GM12864 (cell line): ENCODE measurements at regions not wholly inside any gene's neighbourhood (a gene's known extent, or its start where the extent isn't known, plus 50 kb on each side); places are given as distances from the start of the nearest gene placed in this dataset.

Experiments used
- DNase-seq: peaks from one replicate; pipeline ENCODE4 v3.0.0-alpha.2; 2011; ENCODE audit warnings: low read depth
- H3K4me3 ChIP-seq: 2 replicates; pipeline ENCODE4 v1.5.1; 2011; ENCODE audit warnings: mild to moderate bottlenecking, low read depth, low read length, control low read depth
- TF ChIP-seq, protein P1 (sequence below): IDR thresholded peaks from 2 replicates; pipeline ENCODE4 v1.5.1; 2011; ENCODE audit warnings: low read depth, mild to moderate bottlenecking, moderate library complexity, low read length, control low read depth, inconsistent platforms; ENCODE audit errors: missing control alignments

DNA sequence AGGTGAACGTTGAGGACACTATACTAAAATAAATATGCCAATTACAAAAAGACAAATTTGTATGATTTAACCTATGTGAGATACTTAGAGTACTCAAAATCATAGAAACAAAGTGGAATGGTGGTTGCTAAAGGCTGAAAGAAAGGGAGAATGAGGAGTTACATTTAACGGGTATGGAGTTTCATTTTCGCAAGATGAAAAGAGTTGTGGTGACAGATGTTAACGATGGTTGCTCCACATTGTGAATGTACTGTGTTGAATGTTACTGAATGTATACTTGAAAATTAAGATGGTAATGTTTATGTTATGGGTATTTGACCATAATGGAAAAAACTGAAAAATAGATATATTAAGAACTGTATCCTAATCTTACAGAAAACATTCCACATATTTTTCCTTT lies 51.3 kb upstream of the MOCS2 start:
- TF ChIP-seq, protein P1, sequence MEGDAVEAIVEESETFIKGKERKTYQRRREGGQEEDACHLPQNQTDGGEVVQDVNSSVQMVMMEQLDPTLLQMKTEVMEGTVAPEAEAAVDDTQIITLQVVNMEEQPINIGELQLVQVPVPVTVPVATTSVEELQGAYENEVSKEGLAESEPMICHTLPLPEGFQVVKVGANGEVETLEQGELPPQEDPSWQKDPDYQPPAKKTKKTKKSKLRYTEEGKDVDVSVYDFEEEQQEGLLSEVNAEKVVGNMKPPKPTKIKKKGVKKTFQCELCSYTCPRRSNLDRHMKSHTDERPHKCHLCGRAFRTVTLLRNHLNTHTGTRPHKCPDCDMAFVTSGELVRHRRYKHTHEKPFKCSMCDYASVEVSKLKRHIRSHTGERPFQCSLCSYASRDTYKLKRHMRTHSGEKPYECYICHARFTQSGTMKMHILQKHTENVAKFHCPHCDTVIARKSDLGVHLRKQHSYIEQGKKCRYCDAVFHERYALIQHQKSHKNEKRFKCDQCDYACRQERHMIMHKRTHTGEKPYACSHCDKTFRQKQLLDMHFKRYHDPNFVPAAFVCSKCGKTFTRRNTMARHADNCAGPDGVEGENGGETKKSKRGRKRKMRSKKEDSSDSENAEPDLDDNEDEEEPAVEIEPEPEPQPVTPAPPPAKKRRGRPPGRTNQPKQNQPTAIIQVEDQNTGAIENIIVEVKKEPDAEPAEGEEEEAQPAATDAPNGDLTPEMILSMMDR = no peak
- no peak for DNase-seq
- H3K4me3 ChIP-seq = no peak overlapping the region

DNA sequence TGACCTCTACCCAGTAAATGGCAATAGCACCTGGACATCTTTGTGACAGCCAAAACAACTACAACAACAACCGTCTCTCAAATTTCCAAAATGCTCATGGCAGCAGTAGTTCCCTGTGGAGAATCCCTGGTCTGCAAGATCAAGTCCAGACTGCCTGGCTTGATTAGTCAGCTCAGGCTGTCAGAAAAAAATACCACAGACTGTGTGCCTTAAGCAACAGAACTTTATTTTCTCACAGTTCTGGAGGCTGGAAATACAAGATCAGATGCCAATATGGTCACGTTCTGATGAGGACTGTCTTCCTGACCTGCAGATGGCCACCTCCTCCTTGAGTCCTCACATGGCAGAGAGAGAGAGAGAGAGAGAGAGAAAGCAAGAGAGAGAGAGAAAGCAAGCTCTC lies 52.3 kb upstream of the MOCS2 start:
- TF ChIP-seq, protein P1 = no peak
- DNase-seq = no peak
- H3K4me3 ChIP-seq = no peak overlapping the region

DNA sequence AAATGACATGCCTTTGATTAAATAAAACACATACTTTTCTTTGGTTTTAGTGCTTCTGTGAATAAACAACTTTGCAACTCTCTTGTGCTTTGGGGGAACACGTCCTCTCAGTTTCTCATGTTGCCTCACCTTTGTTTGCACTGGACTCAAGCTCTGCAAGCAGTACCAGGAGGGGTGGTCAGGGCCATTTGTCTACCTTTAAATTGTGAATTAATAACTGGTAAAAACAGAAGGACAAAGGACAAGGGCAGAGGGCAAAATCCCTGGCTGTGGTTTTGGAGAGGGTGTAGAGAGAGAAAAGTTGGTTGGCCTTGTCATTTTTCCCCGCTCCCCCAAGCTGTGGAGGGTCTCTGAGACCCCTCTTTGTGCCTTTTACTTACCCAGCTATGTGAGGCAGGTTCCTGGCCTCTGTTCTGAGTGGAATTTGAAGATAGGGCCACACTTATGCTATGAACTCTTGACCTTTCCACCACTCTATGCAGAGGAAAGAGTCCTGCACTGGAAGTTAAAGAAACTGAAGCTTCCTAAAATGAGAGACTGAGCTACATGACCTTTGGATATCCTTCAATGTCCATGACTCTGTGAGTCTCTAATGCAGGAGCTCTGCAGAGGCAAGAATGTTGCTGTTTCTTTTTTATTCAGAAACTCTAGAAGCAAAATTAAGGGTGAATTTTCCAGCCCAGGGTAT lies 55.1 kb upstream of the MOCS2 start:
- H3K4me3 ChIP-seq = no peak overlapping the region
- DNase-seq = no peak
- TF ChIP-seq, protein P1 = no peak

DNA sequence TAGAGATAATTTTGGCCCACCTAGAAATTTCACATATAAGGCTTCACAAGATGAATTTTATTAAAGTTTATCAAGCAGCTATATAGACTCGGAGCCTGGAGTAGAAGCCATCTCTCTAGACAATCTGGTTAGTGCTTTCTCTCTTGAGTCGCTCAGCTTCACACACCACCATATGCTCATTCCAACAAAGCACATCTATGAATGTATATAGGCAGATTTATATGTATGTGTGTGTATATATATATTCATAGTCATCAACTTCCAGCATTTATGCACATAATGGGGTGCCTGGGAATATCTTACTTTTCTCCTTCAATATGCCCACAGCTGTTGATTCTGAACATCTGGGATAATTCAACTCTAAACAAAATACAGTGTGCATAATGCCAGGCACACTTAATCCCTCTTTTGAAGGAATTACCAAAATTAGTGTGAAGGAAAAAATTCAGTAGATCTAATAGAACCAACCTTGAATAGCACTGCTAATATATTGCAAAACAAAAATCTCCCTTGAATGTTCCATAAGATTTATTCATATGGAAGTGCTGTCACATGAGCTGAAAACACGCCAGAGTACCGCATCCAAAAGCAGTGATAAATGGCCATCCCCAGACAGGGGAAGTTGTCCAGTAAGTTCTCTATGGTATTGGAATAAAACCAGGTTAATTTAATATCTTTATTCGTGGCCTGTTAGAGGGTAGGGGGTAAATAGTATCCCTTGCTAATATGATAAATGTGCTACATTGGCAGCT lies 56.0 kb upstream of the MOCS2 start:
- TF ChIP-seq, protein P1 = no peak
- DNase-seq = no peak

DNA sequence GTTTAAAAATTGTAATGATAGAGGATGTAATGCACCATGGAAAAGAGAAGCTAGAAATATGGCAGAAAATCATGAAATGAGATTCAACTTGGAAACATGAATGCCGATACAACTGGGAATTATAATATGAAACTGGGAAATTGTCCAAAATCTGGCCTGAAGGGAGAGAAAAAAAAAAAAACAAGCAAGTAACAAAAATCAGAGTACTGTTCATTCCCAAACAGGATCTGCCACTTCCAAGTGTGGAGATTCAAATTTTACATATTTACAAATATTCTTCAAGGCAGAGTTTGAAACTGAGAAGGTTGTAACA lies 56.6 kb upstream of the MOCS2 start:
- TF ChIP-seq, protein P1 = no peak

More for the DNA sequence above, 56.0 kb upstream of the MOCS2 start:
- no peak overlapping the region for H3K4me3 ChIP-seq

DNA sequence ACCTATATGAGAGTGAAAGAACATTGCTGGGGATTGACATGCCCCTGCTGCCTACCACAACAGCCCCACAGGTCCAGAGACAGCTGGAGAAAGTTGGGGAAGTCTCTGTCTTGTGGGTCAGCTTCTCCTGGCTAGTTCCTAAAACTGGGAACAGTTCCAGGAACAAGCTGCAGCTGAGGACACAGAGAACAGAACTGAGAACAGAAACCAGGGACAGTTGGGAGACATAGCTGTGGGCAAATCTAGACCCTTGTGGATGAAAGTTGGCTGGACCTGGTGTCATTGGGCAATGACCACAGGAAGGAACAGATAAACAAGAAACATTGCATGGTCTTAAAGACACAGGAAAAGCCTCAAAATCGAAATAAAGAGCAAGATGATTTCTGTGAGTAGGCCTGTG lies 58.3 kb upstream of the MOCS2 start:
- no peak overlapping the region for H3K4me3 ChIP-seq
- no peak for DNase-seq
- TF ChIP-seq, protein P1 = no peak

More for the DNA sequence above, 56.6 kb upstream of the MOCS2 start:
- no peak for DNase-seq
- no peak overlapping the region for H3K4me3 ChIP-seq

DNA sequence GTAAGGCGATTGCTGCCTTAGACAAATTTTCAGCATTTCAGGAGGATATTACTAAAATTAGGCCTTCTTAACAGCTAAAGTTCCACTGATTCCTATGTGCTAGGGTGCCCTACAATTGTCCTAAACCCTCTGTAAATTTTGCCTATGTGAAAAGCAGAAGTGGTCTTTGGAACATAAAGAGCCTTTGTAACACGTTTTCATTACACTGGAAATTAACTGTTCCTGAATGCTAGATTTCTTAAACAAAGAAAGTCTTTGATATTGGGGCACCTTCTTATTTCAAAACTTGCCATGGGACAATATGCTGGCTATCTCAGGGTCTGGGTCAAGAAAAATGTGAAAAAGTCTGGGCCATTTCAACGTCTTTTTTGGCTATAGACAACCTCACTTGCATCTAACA lies 60.4 kb upstream of the MOCS2 start:
- TF ChIP-seq, protein P1 = no peak
- no peak overlapping the region for H3K4me3 ChIP-seq
- no peak for DNase-seq
